Fibroblast of lung (primary cell): ENCODE measurements at regions not wholly inside any gene's neighbourhood (a gene's known extent, or its start where the extent isn't known, plus 50 kb on each side); places are given as distances from the start of the nearest gene placed in this dataset.

Source experiments
- DNase-seq, 2 donors: peaks; one replicate each; pipeline versions ENCODE4 v3.0.0 to v3.0.0-alpha.2; 2010; ENCODE audit warnings: low read depth in 2 of 2
- H2AFZ ChIP-seq: 2 replicates; pipeline ENCODE4 v1.5.1; 2012; ENCODE audit warnings: low read length, control low read depth, inconsistent platforms
- H3K27ac ChIP-seq: 2 replicates; pipeline ENCODE4 v1.5.1; 2011; ENCODE audit warnings: low read length, control low read depth; ENCODE audit not compliant: insufficient read depth
- H3K27me3 ChIP-seq: 2 replicates; pipeline ENCODE4 v1.5.1; 2011; ENCODE audit warnings: mild to moderate bottlenecking, low read length; ENCODE audit not compliant: control insufficient read depth, insufficient read depth
- H3K36me3 ChIP-seq: 2 replicates; pipeline ENCODE4 v1.5.1; 2011; ENCODE audit warnings: low read length; ENCODE audit not compliant: control insufficient read depth, insufficient read depth
- H3K4me1 ChIP-seq: 2 replicates; pipeline ENCODE4 v1.5.1; 2011; ENCODE audit warnings: low read length; ENCODE audit not compliant: control insufficient read depth, insufficient read depth; ENCODE audit errors: extremely low read depth
- H3K4me2 ChIP-seq: 2 replicates; pipeline ENCODE4 v1.5.1; 2011; ENCODE audit warnings: low read length, control low read depth; ENCODE audit not compliant: insufficient read depth; ENCODE audit errors: extremely low read depth
- H3K4me3 ChIP-seq, 4 experiments: fragments of 200-600 bp in 1 of 4; sonication (generic) in 1 of 4; replicated peaks in 1 of 4; 2 replicates each; pipeline ENCODE4 v1.5.1; 2011 to 2016; ENCODE audit warnings: low read length in 4 of 4, low read depth in 3 of 4, mild to moderate bottlenecking in 3 of 4, control low read depth in 2 of 4, inconsistent platforms in 1 of 4, mixed read lengths in 1 of 4; ENCODE audit not compliant: insufficient read depth in 1 of 4; ENCODE audit errors: control extremely low read depth in 1 of 4
- H3K79me2 ChIP-seq: 2 replicates; pipeline ENCODE4 v1.5.1; 2012; ENCODE audit warnings: mild to moderate bottlenecking, low read length, inconsistent platforms; ENCODE audit not compliant: control insufficient read depth, insufficient read depth
- H3K9ac ChIP-seq: 2 replicates; pipeline ENCODE4 v1.5.1; 2011; ENCODE audit warnings: mild to moderate bottlenecking, low read length, control low read depth; ENCODE audit not compliant: insufficient read depth
- H3K9me3 ChIP-seq: 2 replicates; pipeline ENCODE4 v1.5.1; 2012; ENCODE audit warnings: low read depth, low read length; ENCODE audit not compliant: control insufficient read depth, insufficient read depth
- H4K20me1 ChIP-seq: 2 replicates; pipeline ENCODE4 v1.5.1; 2011; ENCODE audit warnings: low read length; ENCODE audit not compliant: control insufficient read depth, insufficient read depth; ENCODE audit errors: extremely low read depth
- CTCF ChIP-seq, 2 donors: IDR thresholded peaks in 1 of 2; conservative IDR thresholded peaks in 1 of 2; 1 replicate in 1 of 2; 2 replicates in 1 of 2; pipeline ENCODE4 v1.5.1; 2011 to 2012; ENCODE audit warnings: low read length in 2 of 2, control low read depth in 1 of 2, inconsistent platforms in 1 of 2, low read depth in 1 of 2, mild to moderate bottlenecking in 1 of 2
- EZH2 ChIP-seq: IDR thresholded peaks from 2 replicates; pipeline ENCODE4 v1.5.1; 2012; ENCODE audit warnings: low read length, control low read depth, mild to moderate bottlenecking; ENCODE audit errors: missing control alignments

- H2AFZ ChIP-seq, result no peak overlapping the region
- no peak overlapping the region for H3K27ac ChIP-seq
- H4K20me1 ChIP-seq, result no peaks in the 10 kb centered on the region
- H3K9me3 ChIP-seq, result no peaks in the 10 kb centered on the region
- H3K36me3 ChIP-seq, result no peaks in the 10 kb centered on the region
- H3K79me2 ChIP-seq, result no peaks in the 10 kb centered on the region
- H3K9ac ChIP-seq, result no peak overlapping the region
- H3K27me3 ChIP-seq, result no peaks in the 10 kb centered on the region
- peaks cover 24% of the 10 kb centered on the region for H3K4me1 ChIP-seq
- TF ChIP-seq EZH2, result no peak
- no peak for TF ChIP-seq CTCF (conservative IDR thresholded peaks at IDR 0.05 in 1 of 2, IDR thresholded peaks at IDR 0.05 in 1 of 2; ENCODE audit: low read depth in 1 of 2, low read length in 2 of 2)
- H3K4me2 ChIP-seq, result no peak overlapping the region
- no peak for DNase-seq
- H3K4me3 ChIP-seq, result no peak overlapping the region
Measured at GRCh38 chr2:74744731-74745515, 89.0 kb upstream of the HK2 start.

GRCh38 chr2:74745766-74746165 is 88.2 kb upstream of the HK2 start:
- H3K4me3 ChIP-seq, result no peak overlapping the region
- H3K9ac ChIP-seq, result no peak overlapping the region
- TF ChIP-seq CTCF (conservative IDR thresholded peaks at IDR 0.05 in 1 of 2, IDR thresholded peaks at IDR 0.05 in 1 of 2; ENCODE audit: low read depth in 1 of 2, low read length in 2 of 2) (no peak), EZH2 (no peak)
- H3K4me2 ChIP-seq, result no peak overlapping the region
- no peaks in the 10 kb centered on the region for H3K27me3 ChIP-seq
- no peaks in the 10 kb centered on the region for H4K20me1 ChIP-seq
- H3K4me1 ChIP-seq, result peaks cover 17% of the 10 kb centered on the region
- no peak overlapping the region for H2AFZ ChIP-seq
- no peaks in the 10 kb centered on the region for H3K36me3 ChIP-seq
- H3K9me3 ChIP-seq, result no peaks in the 10 kb centered on the region
- DNase-seq, result no peak
- H3K27ac ChIP-seq, result no peak overlapping the region
- no peaks in the 10 kb centered on the region for H3K79me2 ChIP-seq

GRCh38 chr2:74746480-74746879 is 87.4 kb upstream of the HK2 start:
- H3K4me3 ChIP-seq, result no peak overlapping the region
- no peaks in the 10 kb centered on the region for H3K79me2 ChIP-seq
- H3K27me3 ChIP-seq, result no peaks in the 10 kb centered on the region
- H3K4me2 ChIP-seq, result no peak overlapping the region
- peaks cover 10% of the 10 kb centered on the region for H3K4me1 ChIP-seq
- H3K36me3 ChIP-seq, result no peaks in the 10 kb centered on the region
- DNase-seq, result no peak
- no peaks in the 10 kb centered on the region for H4K20me1 ChIP-seq
- no peaks in the 10 kb centered on the region for H3K9me3 ChIP-seq
- H2AFZ ChIP-seq, result no peak overlapping the region
- no peak overlapping the region for H3K27ac ChIP-seq
- H3K9ac ChIP-seq, result no peak overlapping the region
- TF ChIP-seq CTCF (conservative IDR thresholded peaks at IDR 0.05 in 1 of 2, IDR thresholded peaks at IDR 0.05 in 1 of 2; ENCODE audit: low read depth in 1 of 2, low read length in 2 of 2) (no peak), EZH2 (no peak)
